ENCODE measurements at regions not wholly inside any gene's neighbourhood (a gene's known extent, or its start where the extent isn't known, plus 50 kb on each side); places are given as distances from the start of the nearest gene placed in this dataset.

DNA sequence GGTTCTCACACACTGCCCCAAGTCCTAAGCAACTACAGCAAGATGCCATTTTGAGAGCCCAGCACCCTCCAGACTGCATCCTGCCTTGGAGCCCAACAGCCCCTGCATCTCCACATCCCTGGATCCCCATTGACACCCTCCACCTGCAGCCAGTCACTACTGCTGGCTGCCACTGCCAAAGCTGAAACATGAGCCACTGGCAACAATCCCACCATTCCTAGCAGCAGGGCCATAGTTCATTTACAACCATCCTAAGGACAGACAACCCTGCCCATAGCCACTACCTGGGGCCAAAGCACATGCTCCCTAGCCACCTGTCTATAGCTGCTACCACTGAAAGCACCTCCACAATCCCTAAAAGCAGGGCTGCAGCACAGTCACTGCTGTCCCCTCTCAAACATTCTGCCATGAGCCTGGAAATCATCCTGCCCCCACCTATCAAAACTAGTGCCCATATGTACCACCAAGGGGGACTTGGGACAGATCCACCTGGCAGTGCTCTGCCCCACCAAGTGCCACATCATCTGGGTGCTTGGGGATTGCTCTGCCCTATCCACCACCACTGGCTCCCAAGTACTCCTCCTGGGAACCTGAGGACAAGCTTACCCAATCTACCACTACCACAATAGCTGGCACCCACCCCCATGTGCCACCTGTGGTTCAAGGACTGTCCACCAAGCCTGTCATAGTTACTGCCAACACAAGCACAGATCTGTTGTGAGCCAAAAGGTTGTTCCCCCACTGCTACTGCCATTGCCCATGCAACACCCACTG is 138.8 kb upstream of the SOX6 start:
- TF ChIP-seq EZH2phosphoT487 (IDR thresholded peaks at IDR 0.05; ENCODE audit: insufficient read depth, low read depth): no peak
- TF ChIP-seq EZH2 (IDR thresholded peaks at IDR 0.05; ENCODE audit: insufficient read depth, poor library complexity, severe bottlenecking): no peak

DNA sequence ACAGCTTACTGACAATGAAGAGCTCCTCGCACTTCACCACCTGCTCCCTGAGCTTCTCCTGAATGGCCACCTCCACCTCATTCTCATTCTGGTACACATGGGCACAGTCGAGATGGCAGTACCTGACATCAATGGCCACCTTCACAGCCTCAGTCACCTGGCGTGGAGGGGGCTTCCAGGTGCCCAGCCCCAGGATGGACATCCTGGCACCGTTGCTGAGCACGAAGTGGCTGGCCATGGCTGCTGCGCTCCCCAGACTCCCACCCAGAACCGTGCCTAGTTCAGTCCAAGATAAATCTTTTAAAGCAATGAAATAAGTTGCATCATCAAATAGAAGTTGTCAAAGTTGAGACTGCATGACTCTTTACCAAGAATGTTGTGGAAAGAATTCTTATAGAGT is 128.1 kb upstream of the SOX6 start:
- no peak for TF ChIP-seq EZH2 (IDR thresholded peaks at IDR 0.05; ENCODE audit: insufficient read depth, poor library complexity, severe bottlenecking)
- no peak for TF ChIP-seq EZH2phosphoT487 (IDR thresholded peaks at IDR 0.05; ENCODE audit: insufficient read depth, low read depth)
- in situ Hi-C loops (cut with MboI): no loop called here
- 24 to 39% methylated on average over 7 of the region's 7 CpGs for WGBS, 2 experiments (ENCODE audit: low coverage in 1 of 2, low lambda C conversion rate in 2 of 2, missing lambda C conversion rate in 2 of 2)

More for the DNA sequence above, 138.8 kb upstream of the SOX6 start:
- H3K79me2 ChIP-seq (ENCODE audit: insufficient read depth): no peaks in the 10 kb centered on the region
- no peak overlapping the region for H3K9ac ChIP-seq
- H3K4me3 ChIP-seq: no peak overlapping the region
- H3F3A ChIP-seq (ENCODE audit: insufficient read depth): no peaks in the 10 kb centered on the region
- DNase-seq: no peak
- no peaks in the 10 kb centered on the region for H3K27me3 ChIP-seq (replicated peaks; ENCODE audit: insufficient read depth)
- H3K4me2 ChIP-seq (ENCODE audit: unreplicated experiment): no peak overlapping the region
- H3K36me3 ChIP-seq (ENCODE audit: low read depth): no peaks in the 10 kb centered on the region
- no peaks in the 10 kb centered on the region for H3K9me2 ChIP-seq (ENCODE audit: insufficient read depth)
- H3K27ac ChIP-seq: no peak overlapping the region
- H3K4me1 ChIP-seq (ENCODE audit: insufficient read depth): no peaks in the 10 kb centered on the region
- H2AFZ ChIP-seq: no peak overlapping the region
- H3K9me3 ChIP-seq (ENCODE audit: low read depth): no peaks in the 10 kb centered on the region
- in situ Hi-C loops (cut with MboI): no loop called here
- no peaks in the 10 kb centered on the region for H4K20me1 ChIP-seq (ENCODE audit: insufficient read depth)

DNA sequence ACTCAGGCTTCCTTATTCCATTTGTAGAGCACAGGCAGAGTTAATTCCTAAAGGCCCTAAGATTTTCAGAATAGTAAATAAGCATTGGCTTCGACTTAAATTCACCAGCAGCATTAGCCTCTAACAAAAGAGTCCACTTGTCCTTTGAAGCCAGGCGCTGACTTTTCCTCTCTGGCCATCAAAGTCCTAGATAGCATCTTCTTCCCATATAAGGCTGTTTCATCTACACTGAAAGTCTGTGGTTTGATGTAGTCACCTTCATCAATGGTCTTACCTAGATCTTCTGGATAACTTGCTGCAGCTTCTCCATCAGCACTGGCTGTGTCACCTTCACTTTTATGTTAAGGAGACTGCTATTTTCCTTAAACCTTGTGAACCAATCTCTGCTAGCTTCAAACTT is 118.3 kb upstream of the SOX6 start:
- Histone ChIP-seq H3F3A (ENCODE audit: insufficient read depth) (no peaks in the 10 kb centered on the region), H2AFZ (no peak overlapping the region), H3K4me1 (ENCODE audit: insufficient read depth) (no peaks in the 10 kb centered on the region), H3K4me2 (ENCODE audit: unreplicated experiment) (no peak overlapping the region), H3K9me3 (ENCODE audit: low read depth) (no peaks in the 10 kb centered on the region), H3K9me2 (ENCODE audit: insufficient read depth) (no peaks in the 10 kb centered on the region), H3K36me3 (ENCODE audit: low read depth) (no peaks in the 10 kb centered on the region), H3K79me2 (ENCODE audit: insufficient read depth) (no peaks in the 10 kb centered on the region), H4K20me1 (ENCODE audit: insufficient read depth) (no peaks in the 10 kb centered on the region), H3K4me3 (no peak overlapping the region), H3K9ac (no peak overlapping the region), H3K27ac (no peak overlapping the region), H3K27me3 (replicated peaks; ENCODE audit: insufficient read depth) (no peaks in the 10 kb centered on the region)
- in situ Hi-C loops (cut with MboI): no loop called here
- DNase-seq: no peak
- no peak for TF ChIP-seq EZH2phosphoT487 (IDR thresholded peaks at IDR 0.05; ENCODE audit: insufficient read depth, low read depth)
- TF ChIP-seq EZH2 (IDR thresholded peaks at IDR 0.05; ENCODE audit: insufficient read depth, poor library complexity, severe bottlenecking): no peak
- WGBS, 2 experiments (ENCODE audit: low coverage in 1 of 2, low lambda C conversion rate in 2 of 2, missing lambda C conversion rate in 2 of 2): 15 to 29% methylated on average over 2 of the region's 2 CpGs

More for the DNA sequence above, 128.1 kb upstream of the SOX6 start:
- Histone ChIP-seq H3K9me3 (ENCODE audit: low read depth) (no peaks in the 10 kb centered on the region), H3K4me3 (no peak overlapping the region), H2AFZ (no peak overlapping the region), H3K4me1 (ENCODE audit: insufficient read depth) (no peaks in the 10 kb centered on the region), H4K20me1 (ENCODE audit: insufficient read depth) (no peaks in the 10 kb centered on the region), H3K4me2 (ENCODE audit: unreplicated experiment) (no peak overlapping the region), H3K79me2 (ENCODE audit: insufficient read depth) (no peaks in the 10 kb centered on the region), H3K9ac (no peak overlapping the region), H3K27ac (no peak overlapping the region), H3F3A (ENCODE audit: insufficient read depth) (no peaks in the 10 kb centered on the region), H3K9me2 (ENCODE audit: insufficient read depth) (no peaks in the 10 kb centered on the region), H3K36me3 (ENCODE audit: low read depth) (no peaks in the 10 kb centered on the region), H3K27me3 (replicated peaks; ENCODE audit: insufficient read depth) (no peaks in the 10 kb centered on the region)
- no peak for DNase-seq

DNA sequence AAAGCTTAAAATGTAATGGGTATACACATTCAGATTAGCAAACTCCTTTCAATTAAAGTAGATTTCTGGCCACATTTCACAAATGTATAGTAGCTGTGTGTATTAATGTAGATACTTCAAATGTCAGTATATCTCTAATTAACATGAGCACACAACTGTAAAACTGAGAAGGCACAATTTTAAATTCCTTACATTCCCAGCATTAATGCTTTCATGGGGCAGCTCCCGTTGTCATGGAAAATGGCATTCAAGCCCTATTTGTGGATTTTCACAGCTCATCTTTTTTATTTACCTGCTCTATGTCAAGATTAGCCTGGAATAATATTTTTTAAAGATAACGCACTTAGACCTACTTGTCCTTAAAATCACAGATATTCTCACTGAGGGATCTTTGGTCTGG is 113.6 kb upstream of the SOX6 start:
- no peak for TF ChIP-seq EZH2 (IDR thresholded peaks at IDR 0.05; ENCODE audit: insufficient read depth, poor library complexity, severe bottlenecking)
- no peak for TF ChIP-seq EZH2phosphoT487 (IDR thresholded peaks at IDR 0.05; ENCODE audit: insufficient read depth, low read depth)
- WGBS, 2 experiments (ENCODE audit: low coverage in 1 of 2, low lambda C conversion rate in 2 of 2, missing lambda C conversion rate in 2 of 2): 22 to 25% methylated on average over 2 of the region's 2 CpGs
- Histone ChIP-seq H3K27me3 (replicated peaks; ENCODE audit: insufficient read depth) (no peaks in the 10 kb centered on the region; the same call in 1 of the 2 replicates), H3K9me3 (ENCODE audit: low read depth) (no peaks in the 10 kb centered on the region), H3K4me1 (ENCODE audit: insufficient read depth) (no peaks in the 10 kb centered on the region), H3F3A (ENCODE audit: insufficient read depth) (no peaks in the 10 kb centered on the region), H3K79me2 (ENCODE audit: insufficient read depth) (no peaks in the 10 kb centered on the region), H2AFZ (no peak overlapping the region), H3K4me3 (no peak overlapping the region), H3K4me2 (ENCODE audit: unreplicated experiment) (no peak overlapping the region), H4K20me1 (ENCODE audit: insufficient read depth) (no peaks in the 10 kb centered on the region), H3K27ac (no peak overlapping the region), H3K9ac (no peak overlapping the region), H3K9me2 (ENCODE audit: insufficient read depth) (no peaks in the 10 kb centered on the region), H3K36me3 (ENCODE audit: low read depth) (no peaks in the 10 kb centered on the region)
- in situ Hi-C loops (cut with MboI): no loop called here
- no peak for DNase-seq
